Heart left ventricle (tissue), 13 donors: ENCODE measurements at regions not wholly inside any gene's neighbourhood (a gene's known extent, or its start where the extent isn't known, plus 50 kb on each side); places are given as distances from the start of the nearest gene placed in this dataset.

Experiments
- POLR2A ChIP-seq, 2 donors: fragments of 450-650 bp; IDR thresholded peaks; one replicate each; pipeline ENCODE4 v1.6.1; 2017; ENCODE audit warnings: antibody characterized with exemption in 2 of 2, mild to moderate bottlenecking in 2 of 2, moderate library complexity in 2 of 2
- TF ChIP-seq, protein P1 (sequence below), 12 donors: fragments of 200-600 bp; sonication (generic) in 4 of 12; IDR thresholded peaks; one replicate each; pipeline versions ENCODE4 v1.5.0 to v1.8.0; 2018 to 2022; ENCODE audit warnings: antibody characterized with exemption in 12 of 12, mild to moderate bottlenecking in 5 of 12
- donor health status: ischemic (EF 13 %, LVEDD 7.1; RV severe dilation, severe dysfunction).
- donor health status: DM: no; HTN: yes; CAD: no.
- donor health status: DM: no; HTN: no; CAD: no.
- donor health status: ischemic (EF 25% LVEDD 6.9; RV normal size, moderate dysfunction).
- donor health status: ischemic (EF 25% LVEDD 5.7; RV mildly dilated, moderate dysfunction).
- donor health status: ischemic (EF 35%, LVEDD 5.7; RV mildly dilated, moderate dysfunction).
- donor health status: nonischemic (EF 11% LVEDD 7.7; RV severe dilation, severe dysfunction).
- donor health status: DM: yes; HTN: yes; CAD: no.
- donor health status: PGD.
- donor health status: ischemic (EF 29% LVEDD 5.4; RV normal size, mild dysfunction).
- donor health status: nonischemic (EF 23%, LVEDD 6.1; RV moderate dilation, normal function).

DNA sequence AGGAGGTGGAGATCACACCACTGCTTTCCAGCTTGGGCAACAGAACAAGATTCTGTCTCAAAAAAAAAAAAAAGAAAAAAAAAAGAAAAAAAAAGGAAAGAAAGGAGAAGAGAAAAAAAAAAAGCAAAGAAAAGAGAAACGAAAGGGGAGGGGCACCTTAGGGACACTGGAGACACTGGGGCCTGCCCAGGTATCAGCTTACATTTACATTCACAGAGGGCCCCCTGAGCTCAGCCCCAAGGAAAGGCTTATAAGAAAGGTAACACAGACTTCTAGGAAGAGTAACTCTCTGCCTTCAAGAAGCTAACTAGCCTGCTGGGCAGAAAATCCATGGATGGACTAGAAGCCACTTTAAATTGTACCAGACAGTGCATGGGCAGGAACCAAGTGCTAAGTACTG is 108.8 kb downstream of the NPY start:
- TF ChIP-seq, protein P1, sequence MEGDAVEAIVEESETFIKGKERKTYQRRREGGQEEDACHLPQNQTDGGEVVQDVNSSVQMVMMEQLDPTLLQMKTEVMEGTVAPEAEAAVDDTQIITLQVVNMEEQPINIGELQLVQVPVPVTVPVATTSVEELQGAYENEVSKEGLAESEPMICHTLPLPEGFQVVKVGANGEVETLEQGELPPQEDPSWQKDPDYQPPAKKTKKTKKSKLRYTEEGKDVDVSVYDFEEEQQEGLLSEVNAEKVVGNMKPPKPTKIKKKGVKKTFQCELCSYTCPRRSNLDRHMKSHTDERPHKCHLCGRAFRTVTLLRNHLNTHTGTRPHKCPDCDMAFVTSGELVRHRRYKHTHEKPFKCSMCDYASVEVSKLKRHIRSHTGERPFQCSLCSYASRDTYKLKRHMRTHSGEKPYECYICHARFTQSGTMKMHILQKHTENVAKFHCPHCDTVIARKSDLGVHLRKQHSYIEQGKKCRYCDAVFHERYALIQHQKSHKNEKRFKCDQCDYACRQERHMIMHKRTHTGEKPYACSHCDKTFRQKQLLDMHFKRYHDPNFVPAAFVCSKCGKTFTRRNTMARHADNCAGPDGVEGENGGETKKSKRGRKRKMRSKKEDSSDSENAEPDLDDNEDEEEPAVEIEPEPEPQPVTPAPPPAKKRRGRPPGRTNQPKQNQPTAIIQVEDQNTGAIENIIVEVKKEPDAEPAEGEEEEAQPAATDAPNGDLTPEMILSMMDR (IDR thresholded peaks at IDR 0.05): no peak
- TF ChIP-seq POLR2A (IDR thresholded peaks at IDR 0.05): no peak
